Mammary epithelial cell (primary cell): ENCODE measurements at regions not wholly inside any gene's neighbourhood (a gene's known extent, or its start where the extent isn't known, plus 50 kb on each side); places are given as distances from the start of the nearest gene placed in this dataset.

Experiments used
- EZH2 ChIP-seq: IDR thresholded peaks from 2 replicates; pipeline ENCODE4 v1.6.1; 2012; ENCODE audit warnings: low read length, inconsistent platforms, borderline replicate concordance
- TF ChIP-seq, protein P1 (sequence below), 2 donors: IDR thresholded peaks in 1 of 2; conservative IDR thresholded peaks in 1 of 2; 2 replicates each; pipeline ENCODE4 v1.5.1; 2011 to 2012; ENCODE audit warnings: inconsistent platforms in 2 of 2, low read length in 2 of 2, mild to moderate bottlenecking in 2 of 2, control low read depth in 1 of 2, low read depth in 1 of 2; ENCODE audit not compliant: insufficient read depth in 1 of 2; ENCODE audit errors: extremely low read depth in 1 of 2

DNA sequence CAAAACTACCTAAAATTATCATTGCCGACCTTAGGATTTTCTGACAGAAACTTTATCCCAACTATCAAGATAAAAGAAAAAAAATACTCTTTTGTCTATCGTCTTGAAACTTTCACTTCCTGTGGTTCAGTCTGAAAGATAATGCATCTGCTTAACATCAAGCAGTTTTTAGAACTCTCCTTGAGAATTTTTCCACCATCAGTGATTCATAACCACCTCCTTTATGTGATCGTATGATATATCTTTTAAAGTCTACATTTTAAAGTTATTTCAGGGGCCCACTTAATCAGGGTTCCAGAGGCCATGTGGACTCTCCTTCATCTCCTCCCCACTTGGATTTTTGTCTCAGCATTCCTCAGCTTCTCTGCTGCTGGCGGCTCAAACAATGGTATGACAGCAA, 272.8 kb upstream of the TENM3 start:
- TF ChIP-seq, protein P1, sequence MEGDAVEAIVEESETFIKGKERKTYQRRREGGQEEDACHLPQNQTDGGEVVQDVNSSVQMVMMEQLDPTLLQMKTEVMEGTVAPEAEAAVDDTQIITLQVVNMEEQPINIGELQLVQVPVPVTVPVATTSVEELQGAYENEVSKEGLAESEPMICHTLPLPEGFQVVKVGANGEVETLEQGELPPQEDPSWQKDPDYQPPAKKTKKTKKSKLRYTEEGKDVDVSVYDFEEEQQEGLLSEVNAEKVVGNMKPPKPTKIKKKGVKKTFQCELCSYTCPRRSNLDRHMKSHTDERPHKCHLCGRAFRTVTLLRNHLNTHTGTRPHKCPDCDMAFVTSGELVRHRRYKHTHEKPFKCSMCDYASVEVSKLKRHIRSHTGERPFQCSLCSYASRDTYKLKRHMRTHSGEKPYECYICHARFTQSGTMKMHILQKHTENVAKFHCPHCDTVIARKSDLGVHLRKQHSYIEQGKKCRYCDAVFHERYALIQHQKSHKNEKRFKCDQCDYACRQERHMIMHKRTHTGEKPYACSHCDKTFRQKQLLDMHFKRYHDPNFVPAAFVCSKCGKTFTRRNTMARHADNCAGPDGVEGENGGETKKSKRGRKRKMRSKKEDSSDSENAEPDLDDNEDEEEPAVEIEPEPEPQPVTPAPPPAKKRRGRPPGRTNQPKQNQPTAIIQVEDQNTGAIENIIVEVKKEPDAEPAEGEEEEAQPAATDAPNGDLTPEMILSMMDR (conservative IDR thresholded peaks at IDR 0.05 in 1 of 2, IDR thresholded peaks at IDR 0.05 in 1 of 2; ENCODE audit: extremely low read depth in 1 of 2, insufficient read depth in 1 of 2, low read depth in 1 of 2, low read length in 2 of 2): no peak
- TF ChIP-seq EZH2: no peak
